ENCODE measurements at regions not wholly inside any gene's neighbourhood (a gene's known extent, or its start where the extent isn't known, plus 50 kb on each side); places are given as distances from the start of the nearest gene placed in this dataset.
A peak's percentile ranks its signal among the peaks of the same experiment; 100 is the strongest.

GRCh38 chr2:235330775-235331451, 162.9 kb upstream of the AGAP1 start (continued):
- TF ChIP-seq ZNF707 (tag by site-specific recombination; IDR thresholded peaks at IDR 0.05) (no peak), ZNF426 (tag by site-specific recombination; IDR thresholded peaks at IDR 0.05) (no peak), ZNF513 (tag by site-specific recombination; IDR thresholded peaks at IDR 0.05) (no peak), KLF8 (tag by site-specific recombination; IDR thresholded peaks at IDR 0.05) (no peak), ZNF76 (tag by site-specific recombination; IDR thresholded peaks at IDR 0.05; ENCODE audit: borderline replicate concordance, low read depth) (no peak), GFI1B (tag by site-specific recombination; IDR thresholded peaks at IDR 0.05) (no peak), ZEB2 (tag by site-specific recombination; IDR thresholded peaks at IDR 0.05) (peak; percentile 87), ZNF623 (tag by site-specific recombination; IDR thresholded peaks at IDR 0.05) (no peak), ZFP69B (tag by site-specific recombination; IDR thresholded peaks at IDR 0.05) (peak; percentile 68), ZBTB21 (tag by site-specific recombination; IDR thresholded peaks at IDR 0.05) (peak; percentile 92), ZNF140 (tag by site-specific recombination; IDR thresholded peaks at IDR 0.05) (no peak), ZNF37A (tag by site-specific recombination; IDR thresholded peaks at IDR 0.05) (no peak), ZNF596 (tag by site-specific recombination; IDR thresholded peaks at IDR 0.05) (no peak), ZNF174 (tag by site-specific recombination; IDR thresholded peaks at IDR 0.05) (no peak), KLF17 (tag by site-specific recombination; IDR thresholded peaks at IDR 0.05) (no peak), ZNF610 (tag by site-specific recombination; IDR thresholded peaks at IDR 0.05; ENCODE audit: borderline replicate concordance) (no peak), ZNF777 (tag by site-specific recombination; IDR thresholded peaks at IDR 0.05; ENCODE audit: borderline replicate concordance) (no peak), ZNF544 (tag by site-specific recombination; IDR thresholded peaks at IDR 0.05) (no peak), ZNF747 (tag by site-specific recombination; IDR thresholded peaks at IDR 0.05) (no peak), ZNF2 (tag by site-specific recombination; IDR thresholded peaks at IDR 0.05) (no peak), ZNF133 (tag by site-specific recombination; IDR thresholded peaks at IDR 0.05) (no peak), ZNF521 (tag by site-specific recombination; IDR thresholded peaks at IDR 0.05) (no peak), REPIN1 (tag by site-specific recombination; IDR thresholded peaks at IDR 0.05; ENCODE audit: low read depth) (no peak), ZNF626 (tag by site-specific recombination; IDR thresholded peaks at IDR 0.05) (no peak), ZNF354C (tag by site-specific recombination; IDR thresholded peaks at IDR 0.05; ENCODE audit: borderline replicate concordance, low read depth) (no peak), ZNF555 (tag by site-specific recombination; conservative IDR thresholded peaks at IDR 0.05) (no peak), ZSCAN16 (tag by site-specific recombination; IDR thresholded peaks at IDR 0.05) (no peak), ZNF600 (tag by site-specific recombination; IDR thresholded peaks at IDR 0.05) (peak; percentile 93), ZNF585B (tag by site-specific recombination; IDR thresholded peaks at IDR 0.05) (no peak), ZFP3 (tag by site-specific recombination; IDR thresholded peaks at IDR 0.05; ENCODE audit: low read depth) (no peak), ZNF10 (tag by site-specific recombination; IDR thresholded peaks at IDR 0.05) (0 out of 2 replicates have a peak, but pooled peaks have one; percentile 30), OVOL3 (tag by site-specific recombination; IDR thresholded peaks at IDR 0.05) (no peak), OSR2 (tag by site-specific recombination; IDR thresholded peaks at IDR 0.05) (peak; percentile 37; the same call in 1 of the 2 replicates), GLIS1 (tag by site-specific recombination; IDR thresholded peaks at IDR 0.05) (no peak), ZXDB (tag by site-specific recombination; IDR thresholded peaks at IDR 0.05) (no peak), ZNF221 (tag by site-specific recombination; IDR thresholded peaks at IDR 0.05; ENCODE audit: borderline replicate concordance) (no peak), ZNF837 (tag by site-specific recombination; IDR thresholded peaks at IDR 0.05) (no peak)
- TF ChIP-seq, protein P1, sequence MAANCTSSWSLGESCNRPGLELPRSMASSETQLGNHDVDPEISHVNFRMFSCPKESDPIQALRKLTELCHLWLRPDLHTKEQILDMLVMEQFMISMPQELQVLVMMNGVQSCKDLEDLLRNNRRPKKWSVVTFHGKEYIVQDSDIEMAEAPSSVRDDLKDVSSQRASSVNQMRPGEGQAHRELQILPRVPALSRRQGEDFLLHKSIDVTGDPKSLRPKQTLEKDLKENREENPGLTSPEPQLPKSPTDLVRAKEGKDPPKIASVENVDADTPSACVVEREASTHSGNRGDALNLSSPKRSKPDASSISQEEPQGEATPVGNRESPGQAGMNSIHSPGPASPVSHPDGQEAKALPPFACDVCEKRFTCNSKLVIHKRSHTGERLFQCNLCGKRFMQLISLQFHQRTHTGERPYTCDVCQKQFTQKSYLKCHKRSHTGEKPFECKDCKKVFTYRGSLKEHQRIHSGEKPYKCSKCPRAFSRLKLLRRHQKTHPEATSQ (tag by site-specific recombination; IDR thresholded peaks at IDR 0.05): no peak
- TF ChIP-seq, protein P2, sequence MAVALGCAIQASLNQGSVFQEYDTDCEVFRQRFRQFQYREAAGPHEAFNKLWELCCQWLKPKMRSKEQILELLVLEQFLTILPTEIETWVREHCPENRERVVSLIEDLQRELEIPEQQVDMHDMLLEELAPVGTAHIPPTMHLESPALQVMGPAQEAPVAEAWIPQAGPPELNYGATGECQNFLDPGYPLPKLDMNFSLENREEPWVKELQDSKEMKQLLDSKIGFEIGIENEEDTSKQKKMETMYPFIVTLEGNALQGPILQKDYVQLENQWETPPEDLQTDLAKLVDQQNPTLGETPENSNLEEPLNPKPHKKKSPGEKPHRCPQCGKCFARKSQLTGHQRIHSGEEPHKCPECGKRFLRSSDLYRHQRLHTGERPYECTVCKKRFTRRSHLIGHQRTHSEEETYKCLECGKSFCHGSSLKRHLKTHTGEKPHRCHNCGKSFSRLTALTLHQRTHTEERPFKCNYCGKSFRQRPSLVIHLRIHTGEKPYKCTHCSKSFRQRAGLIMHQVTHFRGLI (tag by site-specific recombination; IDR thresholded peaks at IDR 0.05): no peak

Data from HEK293 (cell line).